ENCODE measurements at regions not wholly inside any gene's neighbourhood (a gene's known extent, or its start where the extent isn't known, plus 50 kb on each side); places are given as distances from the start of the nearest gene placed in this dataset.
"Not testable (repeated sequence)": the region's sequence is repeated elsewhere in the genome, so short reads cannot be mapped to it uniquely, and the experiment has no call there.

DNA sequence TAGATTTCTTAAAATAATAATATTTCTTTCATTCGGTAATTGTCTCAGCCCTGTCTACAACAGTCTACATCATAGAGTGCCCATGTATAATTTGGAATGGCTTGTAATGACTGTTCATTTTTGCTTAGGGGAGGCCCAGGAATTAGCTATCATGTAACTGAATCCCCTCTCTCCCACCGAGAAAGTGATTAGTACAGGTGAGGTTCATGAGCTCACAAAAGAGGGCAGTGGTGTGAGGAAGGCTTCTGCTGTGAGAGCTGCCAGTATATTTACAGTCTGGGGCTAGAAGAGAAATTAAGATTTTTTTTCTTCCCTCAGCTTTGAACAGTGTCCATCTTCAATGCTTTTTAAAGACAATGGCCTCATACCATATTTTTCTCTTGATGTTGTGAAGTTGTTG is 340.7 kb downstream of the ADGRL2 start:
- no peaks in the 10 kb centered on the region for H3K36me3 ChIP-seq
- no peak overlapping the region for H3K27ac ChIP-seq
- TF ChIP-seq, protein P1, sequence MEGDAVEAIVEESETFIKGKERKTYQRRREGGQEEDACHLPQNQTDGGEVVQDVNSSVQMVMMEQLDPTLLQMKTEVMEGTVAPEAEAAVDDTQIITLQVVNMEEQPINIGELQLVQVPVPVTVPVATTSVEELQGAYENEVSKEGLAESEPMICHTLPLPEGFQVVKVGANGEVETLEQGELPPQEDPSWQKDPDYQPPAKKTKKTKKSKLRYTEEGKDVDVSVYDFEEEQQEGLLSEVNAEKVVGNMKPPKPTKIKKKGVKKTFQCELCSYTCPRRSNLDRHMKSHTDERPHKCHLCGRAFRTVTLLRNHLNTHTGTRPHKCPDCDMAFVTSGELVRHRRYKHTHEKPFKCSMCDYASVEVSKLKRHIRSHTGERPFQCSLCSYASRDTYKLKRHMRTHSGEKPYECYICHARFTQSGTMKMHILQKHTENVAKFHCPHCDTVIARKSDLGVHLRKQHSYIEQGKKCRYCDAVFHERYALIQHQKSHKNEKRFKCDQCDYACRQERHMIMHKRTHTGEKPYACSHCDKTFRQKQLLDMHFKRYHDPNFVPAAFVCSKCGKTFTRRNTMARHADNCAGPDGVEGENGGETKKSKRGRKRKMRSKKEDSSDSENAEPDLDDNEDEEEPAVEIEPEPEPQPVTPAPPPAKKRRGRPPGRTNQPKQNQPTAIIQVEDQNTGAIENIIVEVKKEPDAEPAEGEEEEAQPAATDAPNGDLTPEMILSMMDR (IDR thresholded peaks at IDR 0.05), result no peak
- TF ChIP-seq POLR2A (IDR thresholded peaks at IDR 0.05), result no peak
- intact Hi-C loops (cut with DNase I), result no loop called here
- H3K4me1 ChIP-seq, result no peaks in the 10 kb centered on the region
- no peak overlapping the region for H3K4me3 ChIP-seq
- 48% methylated on average over 2 of the region's 2 CpGs for WGBS (ENCODE audit: insufficient coverage, low coverage, low lambda C conversion rate, missing lambda C conversion rate)
- H3K27me3 ChIP-seq, result no peaks in the 10 kb centered on the region
- no peaks in the 10 kb centered on the region for H3K9me3 ChIP-seq
- no peak for DNase-seq
- no peak for ATAC-seq

DNA sequence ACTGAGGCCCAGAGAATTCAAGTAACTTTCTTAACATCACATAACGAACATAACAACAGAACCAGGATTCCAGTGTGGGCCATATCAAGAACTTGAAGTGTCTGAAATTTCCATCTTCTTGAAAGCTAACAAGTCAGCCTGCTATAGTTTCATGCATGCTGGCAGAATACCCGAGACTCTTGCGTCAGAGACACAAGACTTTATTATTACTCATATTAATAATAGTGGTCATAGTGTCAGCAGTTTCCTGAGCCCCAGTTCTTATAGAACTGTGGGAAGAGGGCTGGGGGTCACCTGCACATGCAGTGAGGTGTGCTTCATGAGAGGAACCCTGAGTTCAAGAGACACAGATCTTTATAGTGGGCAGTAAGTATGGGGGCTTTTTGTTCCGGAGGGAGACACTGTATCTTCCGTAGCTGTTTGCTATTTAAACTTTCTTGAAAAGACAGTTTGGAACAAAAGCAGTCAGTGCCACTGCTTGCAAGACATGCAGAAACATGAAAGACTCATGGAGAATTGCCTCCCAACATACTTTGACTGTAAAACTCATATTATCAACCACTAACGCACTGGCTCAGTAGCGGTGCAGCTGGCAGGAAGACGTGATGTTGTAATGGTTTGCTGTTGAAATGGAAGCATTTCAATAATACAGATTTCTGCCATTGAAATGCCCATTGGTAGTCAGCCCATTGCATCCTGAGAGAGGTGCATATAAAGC is 339.2 kb downstream of the ADGRL2 start:
- TF ChIP-seq, protein P1 (IDR thresholded peaks at IDR 0.05), result no peak
- no peak for TF ChIP-seq POLR2A (IDR thresholded peaks at IDR 0.05)
- WGBS (ENCODE audit: insufficient coverage, low coverage, low lambda C conversion rate, missing lambda C conversion rate), result 78% methylated on average over 8 of the region's 8 CpGs
- no peak for ATAC-seq

DNA sequence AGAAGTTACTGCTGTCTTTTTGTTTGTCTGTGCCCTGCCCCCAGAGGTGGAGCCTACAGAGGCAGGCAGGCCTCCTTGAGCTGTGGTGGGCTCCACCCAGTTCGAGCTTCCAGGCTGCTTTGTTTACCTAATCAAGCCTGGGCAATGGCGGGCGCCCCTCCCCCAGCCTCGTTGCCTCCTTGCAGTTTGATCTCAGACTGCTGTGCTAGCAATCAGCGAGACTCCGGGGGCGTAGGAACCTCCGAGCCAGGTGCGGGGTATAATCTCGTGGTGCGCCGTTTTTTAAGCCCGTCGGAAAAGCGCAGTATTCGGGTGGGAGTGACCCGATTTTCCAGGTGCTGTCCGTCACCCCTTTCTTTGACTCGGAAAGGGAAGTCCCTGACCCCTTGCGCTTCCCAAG is 335.6 kb downstream of the ADGRL2 start:
- intact Hi-C loops (cut with DNase I); H3K9me3 ChIP-seq; ATAC-seq; H3K4me3 ChIP-seq; H3K27me3 ChIP-seq; DNase-seq; H3K27ac ChIP-seq; H3K4me1 ChIP-seq; H3K36me3 ChIP-seq: not testable (repeated sequence)
- 92% methylated on average over 18 of the region's 20 CpGs for WGBS (ENCODE audit: insufficient coverage, low coverage, low lambda C conversion rate, missing lambda C conversion rate)

More for the DNA sequence above, 339.2 kb downstream of the ADGRL2 start:
- no peak for DNase-seq
- Histone ChIP-seq H3K36me3 (no peaks in the 10 kb centered on the region), H3K27me3 (no peaks in the 10 kb centered on the region), H3K27ac (no peak overlapping the region), H3K4me3 (no peak overlapping the region), H3K4me1 (no peaks in the 10 kb centered on the region), H3K9me3 (no peaks in the 10 kb centered on the region)
- intact Hi-C loops (cut with DNase I), result no loop called here

DNA sequence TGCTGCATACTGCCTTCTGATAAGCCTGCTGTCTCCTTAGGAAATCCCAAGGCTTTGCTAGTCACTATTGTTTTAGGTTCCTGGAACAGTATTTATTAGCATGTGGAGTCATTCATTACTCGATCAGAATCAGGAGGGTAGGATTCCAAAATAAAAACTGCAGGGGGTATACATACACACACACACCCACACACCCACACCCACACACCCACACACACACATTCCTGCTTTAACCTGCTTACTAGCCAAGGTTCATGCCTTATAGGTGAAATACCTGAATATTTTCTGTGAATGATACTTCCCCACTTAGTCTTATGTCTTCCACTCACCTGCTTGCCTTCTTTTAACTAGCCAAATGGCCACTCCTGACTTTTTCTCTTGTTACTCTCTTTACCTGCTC is 325.1 kb downstream of the ADGRL2 start:
- TF ChIP-seq, protein P1 (IDR thresholded peaks at IDR 0.05), result no peak
- no peak for TF ChIP-seq POLR2A (IDR thresholded peaks at IDR 0.05)
- Histone ChIP-seq H3K9me3 (no peaks in the 10 kb centered on the region), H3K4me3 (no peak overlapping the region), H3K27ac (no peak overlapping the region), H3K36me3 (no peaks in the 10 kb centered on the region), H3K27me3 (no peaks in the 10 kb centered on the region), H3K4me1 (no peaks in the 10 kb centered on the region)
- intact Hi-C loops (cut with DNase I), result no loop called here
- DNase-seq (no peak), ATAC-seq (no peak)
- 33% methylated on average over 1 of the region's 1 CpG for WGBS (ENCODE audit: insufficient coverage, low coverage, low lambda C conversion rate, missing lambda C conversion rate)

DNA sequence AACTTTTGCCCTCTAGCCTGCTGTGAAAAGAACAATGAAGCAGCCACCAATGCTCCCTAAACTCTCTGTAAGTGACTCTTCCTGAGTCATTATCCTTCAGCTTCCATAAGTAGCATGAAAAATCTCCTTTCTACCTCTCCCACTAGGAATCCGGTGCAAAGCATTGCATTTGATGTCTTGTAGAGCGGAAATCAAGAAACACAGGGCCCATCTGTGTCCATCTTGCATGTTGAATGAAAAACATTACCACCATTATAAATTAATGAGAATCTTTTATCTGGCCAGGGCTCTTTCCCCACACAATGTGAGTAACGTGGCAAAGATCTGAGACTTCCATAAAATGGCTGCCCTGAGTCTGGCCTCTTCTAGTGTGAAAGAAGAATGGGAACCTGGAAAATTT is 324.4 kb downstream of the ADGRL2 start:
- ATAC-seq, result no peak
- intact Hi-C loops (cut with DNase I), result no loop called here
- H3K4me3 ChIP-seq, result no peak overlapping the region
- no peaks in the 10 kb centered on the region for H3K36me3 ChIP-seq
- no peak for TF ChIP-seq POLR2A (IDR thresholded peaks at IDR 0.05)
- no peaks in the 10 kb centered on the region for H3K27me3 ChIP-seq
- H3K9me3 ChIP-seq, result no peaks in the 10 kb centered on the region
- H3K4me1 ChIP-seq, result no peaks in the 10 kb centered on the region
- H3K27ac ChIP-seq, result no peak overlapping the region
- 76% methylated on average over 3 of the region's 3 CpGs for WGBS (ENCODE audit: insufficient coverage, low coverage, low lambda C conversion rate, missing lambda C conversion rate)
- DNase-seq, result no peak

Data from right lobe of liver (tissue), 6 donors.